ENCODE measurements at regions not wholly inside any gene's neighbourhood (a gene's known extent, or its start where the extent isn't known, plus 50 kb on each side); places are given as distances from the start of the nearest gene placed in this dataset.

- WGBS: 97% methylated on average over 1 of the region's 1 CpG
- DNase-seq (ENCODE audit: low read depth in 6 of 9, low spot score in 9 of 9): no peak
- Histone ChIP-seq H3K4me1 (ENCODE audit: control insufficient read depth in 2 of 2, insufficient read depth in 2 of 2, low read length in 2 of 2) (no peaks in the 10 kb centered on the region), H3K27ac (ENCODE audit: low read depth in 1 of 2, low read length in 1 of 2) (no peak overlapping the region), H3K27me3 (ENCODE audit: control insufficient read depth in 2 of 2, insufficient read depth in 1 of 2, low read length in 1 of 2) (no peaks in the 10 kb centered on the region), H3K36me3 (ENCODE audit: control insufficient read depth in 2 of 2, insufficient read depth in 2 of 2, low read length in 1 of 2) (no peaks in the 10 kb centered on the region), H3K4me3 (ENCODE audit: low read length in 2 of 2) (no peak overlapping the region), H3K9me3 (ENCODE audit: control insufficient read depth in 2 of 2, insufficient read depth in 1 of 2, low read length in 1 of 2) (no peaks in the 10 kb centered on the region)
These were observed 96.7 kb downstream of the HDGFL1 start for GRCh38 chr6:22666021-22666420.

GRCh38 chr6:22666586-22666985, 97.2 kb downstream of the HDGFL1 start:
- H3K4me3 ChIP-seq (ENCODE audit: low read length in 2 of 2): no peak overlapping the region
- no peaks in the 10 kb centered on the region for H3K27me3 ChIP-seq (ENCODE audit: control insufficient read depth in 2 of 2, insufficient read depth in 1 of 2, low read length in 1 of 2)
- no peak for DNase-seq (ENCODE audit: low read depth in 6 of 9, low spot score in 9 of 9)
- H3K4me1 ChIP-seq (ENCODE audit: control insufficient read depth in 2 of 2, insufficient read depth in 2 of 2, low read length in 2 of 2): no peaks in the 10 kb centered on the region
- H3K36me3 ChIP-seq (ENCODE audit: control insufficient read depth in 2 of 2, insufficient read depth in 2 of 2, low read length in 1 of 2): no peaks in the 10 kb centered on the region
- whole genome bisulfite sequencing: 95% methylated on average over 2 of the region's 2 CpGs
- no peaks in the 10 kb centered on the region for H3K9me3 ChIP-seq (ENCODE audit: control insufficient read depth in 2 of 2, insufficient read depth in 1 of 2, low read length in 1 of 2)
- no peak overlapping the region for H3K27ac ChIP-seq (ENCODE audit: low read depth in 1 of 2, low read length in 1 of 2)

GRCh38 chr6:22667855-22668254, 98.5 kb downstream of the HDGFL1 start:
- no peak for DNase-seq (ENCODE audit: low read depth in 6 of 9, low spot score in 9 of 9)
- Histone ChIP-seq H3K9me3 (ENCODE audit: control insufficient read depth in 2 of 2, insufficient read depth in 1 of 2, low read length in 1 of 2) (no peaks in the 10 kb centered on the region), H3K27ac (ENCODE audit: low read depth in 1 of 2, low read length in 1 of 2) (no peak overlapping the region), H3K36me3 (ENCODE audit: control insufficient read depth in 2 of 2, insufficient read depth in 2 of 2, low read length in 1 of 2) (no peaks in the 10 kb centered on the region), H3K4me1 (ENCODE audit: control insufficient read depth in 2 of 2, insufficient read depth in 2 of 2, low read length in 2 of 2) (no peaks in the 10 kb centered on the region), H3K4me3 (ENCODE audit: low read length in 2 of 2) (no peak overlapping the region), H3K27me3 (ENCODE audit: control insufficient read depth in 2 of 2, insufficient read depth in 1 of 2, low read length in 1 of 2) (no peaks in the 10 kb centered on the region)
- WGBS: 77% methylated on average over 1 of the region's 1 CpG

GRCh38 chr6:22668307-22668706, 98.9 kb downstream of the HDGFL1 start:
- Histone ChIP-seq H3K36me3 (ENCODE audit: control insufficient read depth in 2 of 2, insufficient read depth in 2 of 2, low read length in 1 of 2) (no peaks in the 10 kb centered on the region), H3K9me3 (ENCODE audit: control insufficient read depth in 2 of 2, insufficient read depth in 1 of 2, low read length in 1 of 2) (no peaks in the 10 kb centered on the region), H3K27me3 (ENCODE audit: control insufficient read depth in 2 of 2, insufficient read depth in 1 of 2, low read length in 1 of 2) (no peaks in the 10 kb centered on the region), H3K27ac (ENCODE audit: low read depth in 1 of 2, low read length in 1 of 2) (no peak overlapping the region), H3K4me3 (ENCODE audit: low read length in 2 of 2) (no peak overlapping the region), H3K4me1 (ENCODE audit: control insufficient read depth in 2 of 2, insufficient read depth in 2 of 2, low read length in 2 of 2) (no peaks in the 10 kb centered on the region)
- 91% methylated on average over 3 of the region's 3 CpGs for WGBS
- no peak for DNase-seq (ENCODE audit: low read depth in 6 of 9, low spot score in 9 of 9)

- Histone ChIP-seq H3K4me3 (ENCODE audit: low read length in 2 of 2) (no peak overlapping the region), H3K36me3 (ENCODE audit: control insufficient read depth in 2 of 2, insufficient read depth in 2 of 2, low read length in 1 of 2) (no peaks in the 10 kb centered on the region), H3K27ac (ENCODE audit: low read depth in 1 of 2, low read length in 1 of 2) (no peak overlapping the region), H3K27me3 (ENCODE audit: control insufficient read depth in 2 of 2, insufficient read depth in 1 of 2, low read length in 1 of 2) (no peaks in the 10 kb centered on the region), H3K4me1 (ENCODE audit: control insufficient read depth in 2 of 2, insufficient read depth in 2 of 2, low read length in 2 of 2) (no peaks in the 10 kb centered on the region), H3K9me3 (ENCODE audit: control insufficient read depth in 2 of 2, insufficient read depth in 1 of 2, low read length in 1 of 2) (no peaks in the 10 kb centered on the region)
- 91% methylated on average over 3 of the region's 3 CpGs for WGBS
- DNase-seq (ENCODE audit: low read depth in 6 of 9, low spot score in 9 of 9): no peak
These were observed 99.4 kb downstream of the HDGFL1 start for GRCh38 chr6:22668717-22669116.

DNA sequence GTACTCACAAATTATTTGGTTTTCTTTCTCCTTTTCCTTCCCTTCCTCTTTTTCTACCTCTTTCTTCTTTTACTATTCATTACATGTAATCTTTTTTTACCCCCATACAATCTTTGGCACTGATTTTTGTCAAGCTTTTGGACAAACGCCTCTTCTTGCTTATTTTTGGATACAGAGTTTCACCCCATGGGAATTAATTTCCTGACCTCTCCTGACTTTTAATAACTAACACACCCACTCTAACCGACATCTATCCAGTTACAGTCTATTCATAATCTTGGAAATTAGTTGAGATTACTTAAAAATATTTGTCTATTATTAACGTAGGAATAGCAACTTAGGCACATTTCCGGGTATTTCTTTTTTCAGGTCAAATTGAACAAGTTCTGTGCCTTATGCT, 101.2 kb downstream of the HDGFL1 start:
- H3K4me3 ChIP-seq (ENCODE audit: low read length in 2 of 2): no peak overlapping the region

GRCh38 chr6:22673474-22673873, 104.1 kb downstream of the HDGFL1 start:
- Histone ChIP-seq H3K27ac (ENCODE audit: low read depth in 1 of 2, low read length in 1 of 2) (no peak overlapping the region), H3K4me3 (ENCODE audit: low read length in 2 of 2) (no peak overlapping the region), H3K9me3 (ENCODE audit: control insufficient read depth in 2 of 2, insufficient read depth in 1 of 2, low read length in 1 of 2) (no peaks in the 10 kb centered on the region), H3K4me1 (ENCODE audit: control insufficient read depth in 2 of 2, insufficient read depth in 2 of 2, low read length in 2 of 2) (no peaks in the 10 kb centered on the region), H3K27me3 (ENCODE audit: control insufficient read depth in 2 of 2, insufficient read depth in 1 of 2, low read length in 1 of 2) (no peaks in the 10 kb centered on the region), H3K36me3 (ENCODE audit: control insufficient read depth in 2 of 2, insufficient read depth in 2 of 2, low read length in 1 of 2) (no peaks in the 10 kb centered on the region)
- DNase-seq (ENCODE audit: low read depth in 6 of 9, low spot score in 9 of 9): no peak
- WGBS: 96% methylated on average over 3 of the region's 3 CpGs

More for the DNA sequence above, 101.2 kb downstream of the HDGFL1 start:
- DNase-seq (ENCODE audit: low read depth in 6 of 9, low spot score in 9 of 9): no peak
- H3K9me3 ChIP-seq (ENCODE audit: control insufficient read depth in 2 of 2, insufficient read depth in 1 of 2, low read length in 1 of 2): no peaks in the 10 kb centered on the region
- H3K27me3 ChIP-seq (ENCODE audit: control insufficient read depth in 2 of 2, insufficient read depth in 1 of 2, low read length in 1 of 2): no peaks in the 10 kb centered on the region
- WGBS: 96% methylated on average over 4 of the region's 4 CpGs
- no peaks in the 10 kb centered on the region for H3K4me1 ChIP-seq (ENCODE audit: control insufficient read depth in 2 of 2, insufficient read depth in 2 of 2, low read length in 2 of 2)
- no peak overlapping the region for H3K27ac ChIP-seq (ENCODE audit: low read depth in 1 of 2, low read length in 1 of 2)
- no peaks in the 10 kb centered on the region for H3K36me3 ChIP-seq (ENCODE audit: control insufficient read depth in 2 of 2, insufficient read depth in 2 of 2, low read length in 1 of 2)

DNA sequence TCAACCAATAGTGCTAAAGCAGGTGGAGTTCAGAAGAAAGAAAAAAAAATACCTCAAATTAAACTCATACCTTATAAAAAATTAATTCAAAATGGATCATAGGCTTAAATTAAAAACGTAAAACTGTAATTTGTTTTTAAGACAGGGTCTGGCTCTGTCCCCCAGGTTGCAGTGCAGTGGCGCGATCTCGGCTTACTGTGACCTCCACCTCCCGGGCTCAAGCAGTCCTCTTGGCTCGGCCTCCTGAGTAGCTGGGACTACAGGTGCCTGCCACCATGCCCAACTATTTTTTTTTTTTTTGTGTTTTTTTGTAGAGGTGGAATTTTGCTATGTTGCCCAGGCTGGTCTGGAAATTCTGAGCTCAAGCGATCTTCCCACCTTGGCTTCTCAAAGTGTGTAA, 111.6 kb downstream of the HDGFL1 start:
- no peak for DNase-seq (ENCODE audit: low read depth in 6 of 9, low spot score in 9 of 9)
- WGBS: 99% methylated on average over 7 of the region's 7 CpGs
- H3K27ac ChIP-seq (ENCODE audit: low read depth in 1 of 2, low read length in 1 of 2): no peak overlapping the region
- H3K27me3 ChIP-seq (ENCODE audit: control insufficient read depth in 2 of 2, insufficient read depth in 1 of 2, low read length in 1 of 2): no peaks in the 10 kb centered on the region
- no peaks in the 10 kb centered on the region for H3K36me3 ChIP-seq (ENCODE audit: control insufficient read depth in 2 of 2, insufficient read depth in 2 of 2, low read length in 1 of 2)
- H3K4me3 ChIP-seq (ENCODE audit: low read length in 2 of 2): no peak overlapping the region
- H3K4me1 ChIP-seq (ENCODE audit: control insufficient read depth in 2 of 2, insufficient read depth in 2 of 2, low read length in 2 of 2): no peaks in the 10 kb centered on the region
- no peaks in the 10 kb centered on the region for H3K9me3 ChIP-seq (ENCODE audit: control insufficient read depth in 2 of 2, insufficient read depth in 1 of 2, low read length in 1 of 2)

DNA sequence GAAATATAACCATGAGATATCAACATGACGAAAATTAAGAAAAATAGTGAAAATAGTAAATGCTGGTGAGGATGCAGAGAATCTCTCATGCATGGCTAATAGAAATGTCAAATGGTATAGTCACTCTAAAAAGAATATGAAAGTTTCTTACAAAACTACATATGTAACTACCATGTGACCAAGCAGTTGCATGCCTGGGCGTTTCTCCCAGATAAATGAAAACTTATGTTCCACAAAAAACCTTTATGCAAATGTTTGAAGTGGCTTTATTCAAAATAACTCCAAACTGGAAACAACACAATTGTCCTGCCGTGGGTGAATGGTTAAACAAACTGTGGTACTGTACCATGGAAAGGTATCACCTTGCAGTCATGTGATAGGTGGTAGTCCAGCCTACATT, 112.4 kb downstream of the HDGFL1 start:
- H3K4me1 ChIP-seq (ENCODE audit: control insufficient read depth in 2 of 2, insufficient read depth in 2 of 2, low read length in 2 of 2): no peaks in the 10 kb centered on the region
- no peak for DNase-seq (ENCODE audit: low read depth in 6 of 9, low spot score in 9 of 9)
- WGBS: 96% methylated on average over 3 of the region's 3 CpGs
- H3K36me3 ChIP-seq (ENCODE audit: control insufficient read depth in 2 of 2, insufficient read depth in 2 of 2, low read length in 1 of 2): no peaks in the 10 kb centered on the region
- no peak overlapping the region for H3K27ac ChIP-seq (ENCODE audit: low read depth in 1 of 2, low read length in 1 of 2)
- no peak overlapping the region for H3K4me3 ChIP-seq (ENCODE audit: low read length in 2 of 2)
- H3K9me3 ChIP-seq (ENCODE audit: control insufficient read depth in 2 of 2, insufficient read depth in 1 of 2, low read length in 1 of 2): no peaks in the 10 kb centered on the region
- H3K27me3 ChIP-seq (ENCODE audit: control insufficient read depth in 2 of 2, insufficient read depth in 1 of 2, low read length in 1 of 2): no peaks in the 10 kb centered on the region

DNA sequence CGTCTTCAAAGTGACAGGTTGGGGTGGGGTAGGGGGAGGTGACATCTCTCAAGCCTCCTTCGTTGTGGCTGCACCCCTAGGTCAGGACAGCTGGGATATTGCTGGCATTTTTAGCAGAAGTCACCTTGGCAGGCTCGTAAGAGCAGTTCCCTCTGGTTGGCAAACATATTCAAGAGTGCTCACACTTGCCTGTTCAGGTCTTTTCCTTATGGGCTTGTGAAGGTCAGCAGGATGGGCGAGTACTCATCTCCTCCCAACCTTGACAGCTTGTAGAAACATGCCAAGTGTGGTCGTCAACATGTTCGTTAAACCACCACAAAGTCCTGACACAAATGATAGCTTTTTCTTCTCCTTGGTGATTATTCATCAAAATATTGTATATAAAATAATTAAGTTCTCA, 113.6 kb downstream of the HDGFL1 start:
- Histone ChIP-seq H3K9me3 (ENCODE audit: control insufficient read depth in 2 of 2, insufficient read depth in 1 of 2, low read length in 1 of 2) (no peaks in the 10 kb centered on the region), H3K36me3 (ENCODE audit: control insufficient read depth in 2 of 2, insufficient read depth in 2 of 2, low read length in 1 of 2) (no peaks in the 10 kb centered on the region), H3K4me3 (ENCODE audit: low read length in 2 of 2) (no peak overlapping the region), H3K27me3 (ENCODE audit: control insufficient read depth in 2 of 2, insufficient read depth in 1 of 2, low read length in 1 of 2) (no peaks in the 10 kb centered on the region), H3K27ac (ENCODE audit: low read depth in 1 of 2, low read length in 1 of 2) (no peak overlapping the region), H3K4me1 (ENCODE audit: control insufficient read depth in 2 of 2, insufficient read depth in 2 of 2, low read length in 2 of 2) (no peaks in the 10 kb centered on the region)
- no peak for DNase-seq (ENCODE audit: low read depth in 6 of 9, low spot score in 9 of 9)
- WGBS: 91% methylated on average over 6 of the region's 6 CpGs
